ENCODE measurements at regions not wholly inside any gene's neighbourhood (a gene's known extent, or its start where the extent isn't known, plus 50 kb on each side); places are given as distances from the start of the nearest gene placed in this dataset.

DNA sequence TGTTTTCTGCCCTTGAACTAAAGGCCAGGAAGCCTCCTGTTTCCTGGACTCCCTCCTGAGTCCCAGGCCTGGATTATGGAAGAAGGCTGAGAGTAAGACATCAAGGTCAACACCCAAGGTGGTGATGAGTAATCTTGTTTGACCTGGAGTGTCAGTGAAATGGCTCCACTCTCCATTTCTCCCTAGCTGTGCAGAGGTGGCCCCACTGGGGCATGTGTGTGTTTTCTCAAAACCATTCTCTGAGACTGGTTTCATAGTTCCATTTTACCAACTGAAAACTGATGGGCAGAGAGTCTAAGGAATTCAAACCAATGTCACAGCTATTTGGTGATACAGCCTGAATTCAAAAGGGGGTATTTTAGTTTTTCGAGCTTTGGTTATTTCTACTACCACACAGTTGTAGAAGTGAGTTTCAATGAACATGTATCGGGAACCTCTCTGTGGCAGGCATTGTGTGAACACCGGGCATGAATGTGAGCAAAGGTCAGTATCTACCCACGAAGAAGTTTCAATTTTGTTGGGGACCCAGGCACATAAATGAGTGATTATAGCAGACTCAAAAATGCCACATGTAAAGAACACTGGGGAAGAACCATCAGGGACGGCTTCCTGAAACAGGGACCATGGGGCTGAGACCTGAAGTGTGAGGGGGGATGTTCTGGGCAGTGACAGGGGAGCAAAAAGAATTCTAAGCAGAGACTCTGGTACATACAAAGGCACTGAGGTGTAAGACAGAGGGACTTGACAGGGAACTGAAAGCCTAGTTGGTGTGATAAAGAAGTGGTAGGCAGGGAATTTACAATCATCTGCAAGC lies 269.6 kb upstream of the KLF4 start:
- intact Hi-C loops (cut with DNase I), result no loop called here
- no peaks in the 10 kb centered on the region for H3K27me3 ChIP-seq
- H3K27ac ChIP-seq, result no peak overlapping the region
- DNase-seq, result no peak
- no peaks in the 10 kb centered on the region for H3K36me3 ChIP-seq
- TF ChIP-seq POLR2A (IDR thresholded peaks at IDR 0.05), result no peak
- WGBS, 2 donors, result 86 to 90% methylated on average over 5 of the region's 5 CpGs
- H3K9me3 ChIP-seq, result no peaks in the 10 kb centered on the region
- no peak overlapping the region for H3K4me3 ChIP-seq
- peaks cover 0 to 15% (median 6%) of the 10 kb centered on the region in 3 donors for H3K4me1 ChIP-seq

DNA sequence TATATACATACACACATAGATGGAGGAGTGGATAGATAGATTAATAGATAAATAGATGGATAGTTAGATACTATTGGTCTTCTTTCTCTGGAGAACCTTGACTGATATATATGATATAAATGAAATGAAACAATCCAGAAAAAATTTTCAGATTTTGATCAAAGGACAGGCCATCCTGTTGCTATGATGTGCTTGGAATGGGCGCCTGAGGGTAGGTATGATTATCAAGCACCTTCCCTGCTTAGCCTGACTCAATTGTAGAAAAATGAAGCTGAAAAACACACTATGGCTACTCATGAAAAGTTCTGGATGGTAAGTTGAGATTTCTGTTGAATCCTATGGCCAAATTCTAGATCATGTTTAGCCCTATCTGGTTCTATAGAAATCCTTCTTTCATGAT lies 266.5 kb upstream of the KLF4 start:
- WGBS, 2 donors, result 92 to 94% methylated on average over 1 of the region's 1 CpG
- Histone ChIP-seq H3K4me3 (no peak overlapping the region), H3K36me3 (no peaks in the 10 kb centered on the region), H3K27ac (peak overlapping the region in 1 of 4 donors; percentile 57), H3K4me1 (peaks cover 12 to 27% (median 18%) of the 10 kb centered on the region in 3 donors), H3K27me3 (no peaks in the 10 kb centered on the region), H3K9me3 (no peaks in the 10 kb centered on the region)
- no peak for TF ChIP-seq POLR2A (IDR thresholded peaks at IDR 0.05)
- TF ChIP-seq, protein P1, sequence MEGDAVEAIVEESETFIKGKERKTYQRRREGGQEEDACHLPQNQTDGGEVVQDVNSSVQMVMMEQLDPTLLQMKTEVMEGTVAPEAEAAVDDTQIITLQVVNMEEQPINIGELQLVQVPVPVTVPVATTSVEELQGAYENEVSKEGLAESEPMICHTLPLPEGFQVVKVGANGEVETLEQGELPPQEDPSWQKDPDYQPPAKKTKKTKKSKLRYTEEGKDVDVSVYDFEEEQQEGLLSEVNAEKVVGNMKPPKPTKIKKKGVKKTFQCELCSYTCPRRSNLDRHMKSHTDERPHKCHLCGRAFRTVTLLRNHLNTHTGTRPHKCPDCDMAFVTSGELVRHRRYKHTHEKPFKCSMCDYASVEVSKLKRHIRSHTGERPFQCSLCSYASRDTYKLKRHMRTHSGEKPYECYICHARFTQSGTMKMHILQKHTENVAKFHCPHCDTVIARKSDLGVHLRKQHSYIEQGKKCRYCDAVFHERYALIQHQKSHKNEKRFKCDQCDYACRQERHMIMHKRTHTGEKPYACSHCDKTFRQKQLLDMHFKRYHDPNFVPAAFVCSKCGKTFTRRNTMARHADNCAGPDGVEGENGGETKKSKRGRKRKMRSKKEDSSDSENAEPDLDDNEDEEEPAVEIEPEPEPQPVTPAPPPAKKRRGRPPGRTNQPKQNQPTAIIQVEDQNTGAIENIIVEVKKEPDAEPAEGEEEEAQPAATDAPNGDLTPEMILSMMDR (IDR thresholded peaks at IDR 0.05), result no peak
- intact Hi-C loops (cut with DNase I), result no loop called here
- DNase-seq, result no peak

DNA sequence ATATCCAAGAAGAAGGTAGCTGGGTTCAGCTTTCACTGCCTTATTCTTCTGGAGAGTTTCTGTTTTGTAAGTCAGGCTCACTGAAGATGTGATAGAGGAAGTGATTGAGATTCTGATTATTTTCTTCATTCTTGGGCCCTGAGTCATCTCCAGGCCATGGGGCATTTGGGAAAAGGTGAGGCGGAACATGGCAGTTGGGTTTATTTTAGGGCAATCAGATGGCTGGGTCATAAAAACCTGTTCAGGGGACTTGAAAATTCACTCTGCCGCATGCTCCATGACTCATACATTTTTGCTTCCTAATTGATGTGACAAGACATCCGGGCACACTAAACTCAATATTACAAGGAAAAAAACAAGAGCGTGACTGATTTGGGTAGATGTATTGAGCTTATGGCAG lies 265.7 kb upstream of the KLF4 start:
- 19 to 27% methylated on average over 4 of the region's 4 CpGs for WGBS, 2 donors
- intact Hi-C loops (cut with DNase I), result no loop called here
- peak overlapping the region; percentile 11 to 58 (median 48) for H3K27ac ChIP-seq
- H3K27me3 ChIP-seq, result no peaks in the 10 kb centered on the region
- DNase-seq, result no peak
- H3K36me3 ChIP-seq, result no peaks in the 10 kb centered on the region
- H3K4me3 ChIP-seq, result no peak overlapping the region
- peaks cover 15 to 36% (median 23%) of the 10 kb centered on the region in 3 donors for H3K4me1 ChIP-seq
- no peaks in the 10 kb centered on the region for H3K9me3 ChIP-seq
- no peak for TF ChIP-seq POLR2A (IDR thresholded peaks at IDR 0.05)
- TF ChIP-seq, protein P1 (IDR thresholded peaks at IDR 0.05), result no peak

DNA sequence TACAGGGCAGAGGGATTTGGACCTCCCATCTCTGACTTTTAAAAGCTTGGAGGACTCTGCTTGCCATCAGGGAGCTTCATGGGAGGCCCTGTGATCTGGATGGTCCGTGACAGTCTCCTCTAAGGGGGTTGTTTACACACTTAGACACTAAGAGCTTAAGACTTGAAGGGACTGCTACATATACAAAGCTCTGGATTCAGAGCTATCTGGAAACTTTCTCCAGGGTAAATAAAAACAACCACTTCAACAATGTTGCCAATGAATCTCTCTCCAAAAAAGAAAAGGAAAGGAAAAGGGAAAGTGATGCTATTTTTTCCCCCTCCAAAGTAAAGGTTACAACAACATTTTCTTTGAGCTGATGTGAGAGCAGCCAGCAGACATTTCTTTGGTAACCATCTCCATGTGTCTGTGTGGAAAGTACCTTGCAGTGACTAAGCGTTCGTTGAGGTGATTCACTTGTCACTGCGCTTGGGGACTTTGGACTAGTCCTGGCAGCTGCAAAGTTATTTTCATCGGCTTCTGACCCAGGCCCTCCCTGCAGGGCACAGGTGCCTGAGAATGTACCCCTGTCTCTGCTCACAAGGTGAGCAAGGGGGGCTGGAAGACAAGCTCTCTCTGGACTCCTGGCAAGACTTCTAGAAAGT lies 262.1 kb upstream of the KLF4 start:
- DNase-seq, result no peak
- Histone ChIP-seq H3K9me3 (no peaks in the 10 kb centered on the region), H3K27ac (peak overlapping the region; percentile 58 to 93 (median 86)), H3K27me3 (no peaks in the 10 kb centered on the region), H3K36me3 (no peaks in the 10 kb centered on the region), H3K4me1 (peaks cover 26 to 56% (median 38%) of the 10 kb centered on the region in 3 donors), H3K4me3 (no peak overlapping the region)
- 24 to 34% methylated on average over 5 of the region's 5 CpGs for WGBS, 2 donors
- no peak for TF ChIP-seq POLR2A (IDR thresholded peaks at IDR 0.05)
- TF ChIP-seq, protein P1 (IDR thresholded peaks at IDR 0.05), result no peak
- intact Hi-C loops (cut with DNase I), result no loop called here

DNA sequence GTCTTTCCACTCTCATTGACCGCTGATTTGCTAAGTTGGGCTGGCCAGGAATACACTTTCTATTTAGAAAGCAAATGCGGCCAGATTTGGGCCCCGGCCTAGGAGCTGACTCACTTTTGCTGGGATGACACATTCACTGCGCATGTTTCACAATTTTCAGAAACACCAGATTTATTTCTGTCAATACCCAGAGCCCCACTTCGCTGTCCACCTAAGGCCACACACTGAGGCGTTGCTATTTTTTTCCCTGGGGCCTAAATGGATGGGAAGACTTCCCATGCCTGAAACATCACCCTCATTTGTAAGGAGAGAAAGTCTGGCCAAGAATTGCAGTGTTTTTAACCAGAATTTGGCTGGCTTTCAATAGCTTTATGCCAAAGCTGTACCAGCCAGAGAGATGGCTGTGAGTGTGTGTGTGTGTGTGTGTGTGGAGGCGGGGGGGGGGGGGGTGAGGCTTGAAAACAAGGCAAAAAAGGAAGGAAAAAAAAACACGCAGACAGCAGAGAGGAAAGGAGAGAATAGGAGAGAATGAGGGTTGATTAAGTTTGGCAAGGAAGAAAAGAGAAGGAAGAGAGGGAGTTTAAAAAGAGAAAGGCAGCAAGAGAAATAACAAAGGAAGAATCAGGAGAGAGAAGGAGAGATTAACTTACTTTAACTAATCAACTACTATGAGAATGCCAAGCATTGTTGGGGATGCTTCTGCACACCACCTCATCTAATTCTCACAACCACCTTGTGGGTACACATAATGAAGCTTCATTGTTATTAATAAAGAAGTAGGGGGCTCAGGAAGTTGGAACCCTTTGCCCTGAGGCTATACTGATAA lies 261.4 kb upstream of the KLF4 start:
- H3K27me3 ChIP-seq, result no peaks in the 10 kb centered on the region
- no peaks in the 10 kb centered on the region for H3K9me3 ChIP-seq
- H3K36me3 ChIP-seq, result no peaks in the 10 kb centered on the region
- peak overlapping the region; percentile 58 to 93 (median 86) for H3K27ac ChIP-seq
- WGBS, 2 donors, result 12 to 16% methylated on average over 7 of the region's 8 CpGs
- TF ChIP-seq, protein P1 (IDR thresholded peaks at IDR 0.05), result no peak
- no peak for DNase-seq
- H3K4me1 ChIP-seq, result peaks cover 26 to 56% (median 38%) of the 10 kb centered on the region in 3 donors
- intact Hi-C loops (cut with DNase I), result no loop called here
- H3K4me3 ChIP-seq, result no peak overlapping the region
